ENCODE measurements at regions not wholly inside any gene's neighbourhood (a gene's known extent, or its start where the extent isn't known, plus 50 kb on each side); places are given as distances from the start of the nearest gene placed in this dataset.
"Not testable (repeated sequence)": the region's sequence is repeated elsewhere in the genome, so short reads cannot be mapped to it uniquely, and the experiment has no call there.

DNA sequence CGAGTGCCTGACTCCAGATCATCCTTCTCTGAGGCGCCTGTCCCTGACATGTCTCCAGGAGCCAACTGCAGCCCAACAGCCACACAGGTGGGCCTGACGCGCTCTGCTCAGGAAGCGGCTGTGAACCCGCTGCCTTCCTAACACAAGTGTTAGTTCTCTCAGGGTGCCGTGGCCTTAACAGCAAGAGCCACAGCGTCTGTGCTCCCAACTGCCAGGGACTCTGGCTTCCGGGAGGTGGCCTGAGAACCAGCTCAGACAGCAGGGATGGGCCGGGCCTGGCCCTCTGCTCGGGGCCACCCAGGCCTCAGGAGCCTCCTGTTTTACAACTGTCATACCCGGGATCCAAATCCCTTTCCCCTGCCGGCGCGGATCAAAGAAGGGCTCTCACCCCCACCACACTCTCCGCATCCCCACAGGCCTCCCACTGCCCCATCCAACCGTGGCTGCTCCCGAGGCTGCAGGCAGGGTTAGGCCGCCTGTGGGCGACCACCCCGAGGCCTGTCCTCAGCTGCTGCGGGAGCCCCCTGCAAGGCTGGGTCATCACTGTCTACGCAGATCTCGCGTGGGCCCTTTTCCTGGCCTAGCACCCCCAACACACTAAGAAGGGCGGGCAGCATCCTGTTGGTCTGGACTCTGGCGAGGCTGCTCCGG lies 114.2 kb upstream of the ZNF236 start:
- TF ChIP-seq CTCF (IDR thresholded peaks at IDR 0.05; ENCODE audit: borderline replicate concordance, control extremely low read depth, extremely low read depth, insufficient read depth, missing control alignments) = no peak
- in situ Hi-C loops (cut with MboI; ENCODE audit: low sequenced_read_pairs, unreplicated experiment) = loop anchor here (5.0 kb wide), 1 partner anchor 311 kb away; no protein-coding TSS in a partner anchor
- no peak for DNase-seq (ENCODE audit: low spot score)

DNA sequence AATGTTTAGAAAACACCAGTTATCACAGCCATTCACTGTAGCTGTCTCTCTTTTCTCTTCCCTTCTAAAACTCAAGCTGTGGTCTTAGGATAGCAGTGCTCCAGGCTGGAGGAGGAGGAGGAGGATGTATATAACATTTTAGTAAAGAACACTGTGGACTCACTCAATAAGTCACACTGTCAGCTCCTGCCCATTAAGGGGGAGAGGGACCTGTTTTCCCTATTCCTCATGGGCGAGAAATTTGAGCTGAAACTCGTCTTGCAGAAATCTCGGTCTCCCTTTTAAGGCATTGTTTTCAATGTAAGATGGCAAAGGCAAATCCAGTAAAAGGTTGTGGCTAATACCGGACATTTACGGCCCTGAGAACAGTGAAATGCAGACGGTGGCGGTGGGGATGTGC lies 114.8 kb upstream of the ZNF236 start:
- in situ Hi-C loops (cut with MboI; ENCODE audit: low sequenced_read_pairs, unreplicated experiment) = loop anchor here (5.0 kb wide), 1 partner anchor 310 kb away; no protein-coding TSS in a partner anchor
- no peak for DNase-seq (ENCODE audit: low spot score)
- no peak for TF ChIP-seq CTCF (IDR thresholded peaks at IDR 0.05; ENCODE audit: borderline replicate concordance, control extremely low read depth, extremely low read depth, insufficient read depth, missing control alignments)

DNA sequence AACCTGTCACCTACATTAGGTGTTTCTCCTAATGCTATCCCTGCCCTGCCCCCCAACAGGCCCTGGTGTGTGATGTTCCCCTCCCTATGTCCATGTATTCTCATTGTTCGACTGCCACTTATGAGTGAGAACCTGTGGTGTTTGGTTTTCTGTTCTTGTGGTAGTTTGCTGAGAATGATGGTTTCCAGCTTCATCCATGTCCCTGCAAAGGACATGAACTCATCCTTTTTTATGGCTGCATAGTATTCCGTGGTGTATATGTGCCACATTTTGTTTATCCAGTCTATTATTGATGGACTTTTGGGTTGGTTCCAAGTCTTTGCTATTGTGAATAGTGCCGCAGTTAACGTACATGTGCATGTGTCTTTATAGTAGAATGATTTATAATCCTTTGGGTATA lies 117.8 kb upstream of the ZNF236 start:
- in situ Hi-C loops (cut with MboI; ENCODE audit: low sequenced_read_pairs, unreplicated experiment); DNase-seq (ENCODE audit: low spot score): not testable (repeated sequence)

DNA sequence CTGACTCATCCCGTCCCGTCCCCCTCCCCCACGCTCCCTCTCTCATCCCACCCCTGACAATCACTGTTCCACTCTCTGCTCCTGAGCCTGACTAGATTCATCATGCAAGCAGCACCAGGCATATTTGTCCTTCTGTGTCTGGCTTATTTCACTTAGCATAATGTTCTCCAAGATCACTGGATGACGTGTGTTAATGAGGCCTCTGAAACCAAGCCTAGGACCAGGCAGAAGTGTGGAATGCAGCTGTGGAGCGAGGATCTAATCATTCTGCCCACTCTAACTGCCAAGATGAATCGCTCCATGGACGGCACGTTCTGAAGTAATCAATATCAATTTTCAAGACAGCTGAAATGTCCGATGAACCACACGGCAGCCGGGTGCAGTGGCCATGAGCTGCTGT lies 122.4 kb upstream of the ZNF236 start:
- TF ChIP-seq CTCF (IDR thresholded peaks at IDR 0.05; ENCODE audit: borderline replicate concordance, control extremely low read depth, extremely low read depth, insufficient read depth, missing control alignments) = no peak
- in situ Hi-C loops (cut with MboI; ENCODE audit: low sequenced_read_pairs, unreplicated experiment) = no loop called here

GRCh38 chr18:76697441-76697901 lies 124.9 kb upstream of the ZNF236 start:
- in situ Hi-C loops (cut with MboI; ENCODE audit: low sequenced_read_pairs, unreplicated experiment) = no loop called here
- no peak for TF ChIP-seq CTCF (IDR thresholded peaks at IDR 0.05; ENCODE audit: borderline replicate concordance, control extremely low read depth, extremely low read depth, insufficient read depth, missing control alignments)
- no peak for DNase-seq (ENCODE audit: low spot score)

More for the DNA sequence above, 122.4 kb upstream of the ZNF236 start:
- DNase-seq (ENCODE audit: low spot score) = no peak

DNA sequence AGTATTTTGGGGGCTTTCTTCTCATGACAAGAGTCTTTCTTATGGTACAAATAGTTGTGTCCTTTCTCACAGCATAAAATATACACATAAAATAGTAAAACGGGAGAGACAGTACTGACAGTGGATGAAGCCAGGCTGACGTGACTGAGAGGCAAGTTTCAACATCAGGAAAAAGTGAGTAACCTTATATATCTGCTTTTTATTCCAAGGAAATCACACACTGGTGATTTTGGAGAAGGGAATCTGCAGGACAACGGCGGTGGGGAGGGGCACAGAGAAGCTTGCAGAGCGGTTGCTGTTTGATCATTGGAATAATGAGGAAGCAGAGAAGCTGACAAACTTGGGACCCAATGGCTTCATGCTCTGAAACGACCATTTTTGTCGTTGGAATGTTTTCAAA lies 130.6 kb upstream of the ZNF236 start:
- in situ Hi-C loops (cut with MboI; ENCODE audit: low sequenced_read_pairs, unreplicated experiment) = no loop called here
- no peak for DNase-seq (ENCODE audit: low spot score)
- no peak for TF ChIP-seq CTCF (IDR thresholded peaks at IDR 0.05; ENCODE audit: borderline replicate concordance, control extremely low read depth, extremely low read depth, insufficient read depth, missing control alignments)

DNA sequence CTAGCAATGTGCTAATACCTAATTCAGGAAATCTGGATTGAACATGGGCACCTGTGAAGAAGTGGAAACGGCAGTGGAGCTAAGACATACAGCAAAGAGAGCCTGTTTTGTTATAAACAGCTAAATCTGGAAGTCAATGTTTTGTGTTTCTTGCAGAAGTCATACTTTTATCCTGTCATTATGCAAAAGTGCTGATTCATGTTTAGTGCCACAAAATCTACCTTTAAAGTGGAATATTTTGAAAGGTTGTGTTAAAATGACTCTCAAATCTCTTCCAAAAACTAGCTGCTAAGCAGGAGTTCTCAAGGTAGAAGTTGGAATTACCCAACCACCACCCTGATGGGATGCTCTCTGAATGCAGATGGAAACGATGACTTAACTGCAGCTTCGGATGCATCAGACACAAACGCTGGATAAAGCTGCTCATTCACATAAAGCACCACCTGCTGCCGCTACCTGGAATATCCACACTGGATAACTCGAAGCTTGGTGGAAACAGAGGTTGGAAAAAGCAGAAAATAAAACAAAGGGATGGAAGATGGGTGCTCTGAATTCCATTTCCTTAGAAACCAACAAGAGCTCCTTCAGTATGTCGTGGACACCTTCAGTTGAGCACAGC lies 132.6 kb upstream of the ZNF236 start:
- no peak for DNase-seq (ENCODE audit: low spot score)
- in situ Hi-C loops (cut with MboI; ENCODE audit: low sequenced_read_pairs, unreplicated experiment) = no loop called here
- TF ChIP-seq CTCF (IDR thresholded peaks at IDR 0.05; ENCODE audit: borderline replicate concordance, control extremely low read depth, extremely low read depth, insufficient read depth, missing control alignments) = no peak

Data from GM13976 (cell line).